Transverse colon (tissue), 4 donors: ENCODE measurements at regions not wholly inside any gene's neighbourhood (a gene's known extent, or its start where the extent isn't known, plus 50 kb on each side); places are given as distances from the start of the nearest gene placed in this dataset.

Experiments used
- CTCF ChIP-seq, 5 experiments: fragments of 200-600 bp in 3 of 5; fragments of 450-650 bp in 2 of 5; sonication (generic) in 3 of 5; IDR thresholded peaks; 1 replicate in 2 of 5; 2 replicates in 3 of 5; pipeline ENCODE4 v1.5.1; 2016 to 2017; ENCODE audit warnings: antibody characterized with exemption in 5 of 5, inconsistent platforms in 3 of 5, mild to moderate bottlenecking in 2 of 5, moderate library complexity in 1 of 5
- EP300 ChIP-seq: sonication (generic); formaldehyde crosslinking; IDR thresholded peaks from one replicate; pipeline ENCODE4 v1.6.1; 2017; ENCODE audit warnings: antibody characterized with exemption, low read depth
- POLR2A ChIP-seq: fragments of 450-650 bp; IDR thresholded peaks from one replicate; pipeline ENCODE4 v1.6.1; 2016; ENCODE audit warnings: antibody characterized with exemption, mild to moderate bottlenecking, moderate library complexity
- POLR2AphosphoS5 ChIP-seq, 3 donors: sonication (generic); formaldehyde crosslinking; IDR thresholded peaks; one replicate each; pipeline ENCODE4 v1.6.1; 2016; ENCODE audit warnings: antibody characterized with exemption in 3 of 3

- TF ChIP-seq CTCF (IDR thresholded peaks at IDR 0.05) (no peak), POLR2A (no peak), POLR2AphosphoS5 (IDR thresholded peaks at IDR 0.05) (no peak), EP300 (no peak)
Observed at GRCh38 chr13:111491021-111491420, 170.6 kb downstream of the TEX29 start.
